Breast epithelium (tissue), 4 donors: ENCODE measurements at regions not wholly inside any gene's neighbourhood (a gene's known extent, or its start where the extent isn't known, plus 50 kb on each side); places are given as distances from the start of the nearest gene placed in this dataset.

ENCODE experiments used
- DNase-seq, 2 donors: peaks; one replicate each; pipeline ENCODE4 v3.0.0-alpha.2; 2019; ENCODE audit warnings: low spot score in 2 of 2
- H3K27ac ChIP-seq, 2 donors: fragments of 200-600 bp; sonication (generic) in 1 of 2; one replicate each; pipeline ENCODE4 v1.5.1; 2016 to 2019; ENCODE audit warnings: mild to moderate bottlenecking in 1 of 2
- H3K27me3 ChIP-seq, 2 donors: fragments of 200-600 bp; sonication (generic) in 1 of 2; one replicate each; pipeline versions ENCODE4 v1.5.1 to v1.6.0; 2017 to 2019; ENCODE audit warnings: control low read depth in 1 of 2, mild to moderate bottlenecking in 1 of 2
- H3K36me3 ChIP-seq: fragments of 200-600 bp; one replicate; pipeline ENCODE4 v1.5.1; 2019
- H3K4me1 ChIP-seq, 2 donors: fragments of 200-600 bp; sonication (generic); one replicate each; pipeline ENCODE4 v1.5.1; 2016 to 2019; ENCODE audit warnings: control low read depth in 1 of 2
- H3K4me3 ChIP-seq, 3 donors: fragments of 200-600 bp; sonication (generic); 1 replicate in 2 of 3; 2 replicates in 1 of 3; pipeline ENCODE4 v1.5.1; 2016 to 2019; ENCODE audit warnings: mild to moderate bottlenecking in 3 of 3, moderate library complexity in 2 of 3
- H3K9me3 ChIP-seq, 2 donors: fragments of 200-600 bp; sonication (generic) in 1 of 2; one replicate each; pipeline ENCODE4 v1.5.1; 2016 to 2019; ENCODE audit warnings: control low read depth in 1 of 2
- CTCF ChIP-seq, 3 donors: fragments of 450-650 bp; IDR thresholded peaks; one replicate each; pipeline ENCODE4 v1.5.1; 2016 to 2017; ENCODE audit warnings: antibody characterized with exemption in 3 of 3, mild to moderate bottlenecking in 3 of 3, moderate library complexity in 3 of 3
- POLR2A ChIP-seq: fragments of 450-650 bp; IDR thresholded peaks from one replicate; pipeline ENCODE4 v1.6.1; 2016; ENCODE audit warnings: antibody characterized with exemption, mild to moderate bottlenecking, moderate library complexity
- POLR2AphosphoS5 ChIP-seq, 3 donors: sonication (generic); formaldehyde crosslinking; IDR thresholded peaks; one replicate each; pipeline ENCODE4 v1.6.1; 2017; ENCODE audit warnings: antibody characterized with exemption in 3 of 3
- intact Hi-C: fragments of 100-400 bp; cut with DNase I; formaldehyde crosslinking; loops from one replicate; pipeline ENCODE4 v1.15.1; 2023; ENCODE audit warnings: low total_unique reads

GRCh38 chr5:23612701-23613100, 105.3 kb downstream of the PRDM9 start:
- H3K9me3 ChIP-seq: peaks cover 0 to 9% of the 10 kb centered on the region in 2 donors
- DNase-seq: no peak
- H3K4me1 ChIP-seq: no peaks in the 10 kb centered on the region
- TF ChIP-seq CTCF (IDR thresholded peaks at IDR 0.05) (no peak), POLR2AphosphoS5 (IDR thresholded peaks at IDR 0.05) (no peak), POLR2A (no peak)
- intact Hi-C loops: no loop called here
- H3K27ac ChIP-seq: no peak overlapping the region
- no peak overlapping the region for H3K4me3 ChIP-seq
- no peaks in the 10 kb centered on the region for H3K27me3 ChIP-seq
- H3K36me3 ChIP-seq: no peaks in the 10 kb centered on the region

- H3K9me3 ChIP-seq: peaks cover 0 to 9% of the 10 kb centered on the region in 2 donors
- intact Hi-C loops: no loop called here
- no peak for DNase-seq
Observed at GRCh38 chr5:23613566-23613965, 106.2 kb downstream of the PRDM9 start.

GRCh38 chr5:23614422-23614821, 107.0 kb downstream of the PRDM9 start:
- H3K27ac ChIP-seq: no peak overlapping the region
- no peaks in the 10 kb centered on the region for H3K4me1 ChIP-seq
- TF ChIP-seq CTCF (IDR thresholded peaks at IDR 0.05): no peak
- no peak for TF ChIP-seq POLR2A
- intact Hi-C loops: no loop called here
- H3K4me3 ChIP-seq: no peak overlapping the region
- no peaks in the 10 kb centered on the region for H3K27me3 ChIP-seq
- DNase-seq: no peak
- H3K9me3 ChIP-seq: peaks cover 0 to 9% of the 10 kb centered on the region in 2 donors
- no peaks in the 10 kb centered on the region for H3K36me3 ChIP-seq

More at GRCh38 chr5:23613566-23613965, 106.2 kb downstream of the PRDM9 start:
- TF ChIP-seq POLR2A: no peak
- TF ChIP-seq CTCF (IDR thresholded peaks at IDR 0.05): no peak
- no peak for TF ChIP-seq POLR2AphosphoS5 (IDR thresholded peaks at IDR 0.05)
- H3K36me3 ChIP-seq: no peaks in the 10 kb centered on the region
- no peaks in the 10 kb centered on the region for H3K4me1 ChIP-seq
- H3K4me3 ChIP-seq: no peak overlapping the region
- no peak overlapping the region for H3K27ac ChIP-seq
- H3K27me3 ChIP-seq: no peaks in the 10 kb centered on the region

- Histone ChIP-seq H3K27me3 (no peaks in the 10 kb centered on the region), H3K4me1 (no peaks in the 10 kb centered on the region), H3K9me3 (no peaks in the 10 kb centered on the region), H3K4me3 (no peak overlapping the region), H3K36me3 (no peaks in the 10 kb centered on the region), H3K27ac (no peak overlapping the region)
- TF ChIP-seq CTCF (IDR thresholded peaks at IDR 0.05) (no peak), POLR2A (no peak), POLR2AphosphoS5 (IDR thresholded peaks at IDR 0.05) (no peak)
- no peak for DNase-seq
- intact Hi-C loops: no loop called here
Observed at GRCh38 chr5:23626961-23627360, 119.6 kb downstream of the PRDM9 start.

GRCh38 chr5:23627976-23628375, 120.6 kb downstream of the PRDM9 start:
- TF ChIP-seq POLR2A (no peak), POLR2AphosphoS5 (IDR thresholded peaks at IDR 0.05) (no peak), CTCF (IDR thresholded peaks at IDR 0.05) (no peak)
- no peaks in the 10 kb centered on the region for H3K36me3 ChIP-seq
- H3K27ac ChIP-seq: no peak overlapping the region
- H3K4me3 ChIP-seq: no peak overlapping the region
- H3K9me3 ChIP-seq: no peaks in the 10 kb centered on the region
- no peaks in the 10 kb centered on the region for H3K4me1 ChIP-seq
- no peak for DNase-seq
- intact Hi-C loops: no loop called here
- no peaks in the 10 kb centered on the region for H3K27me3 ChIP-seq
